ENCODE measurements at regions not wholly inside any gene's neighbourhood (a gene's known extent, or its start where the extent isn't known, plus 50 kb on each side); places are given as distances from the start of the nearest gene placed in this dataset.
"Not testable (repeated sequence)": the region's sequence is repeated elsewhere in the genome, so short reads cannot be mapped to it uniquely, and the experiment has no call there.

GRCh38 chr4:135917011-135917410 lies 1615.3 kb downstream of the PCDH18 start:
- Histone ChIP-seq H3K9me3 (no peaks in the 10 kb centered on the region), H3K27me3 (no peaks in the 10 kb centered on the region), H3K27ac (no peak overlapping the region), H3K4me3 (no peak overlapping the region), H3K4me1 (no peaks in the 10 kb centered on the region), H3K36me3 (no peaks in the 10 kb centered on the region)
- WGBS, 2 donors, result 74 to 91% methylated on average over 1 of the region's 1 CpG
- ATAC-seq (ENCODE audit: low FRiP score in 2 of 2), result no peak
- no peak for DNase-seq
- TF ChIP-seq POLR2AphosphoS5 (IDR thresholded peaks at IDR 0.05), result no peak
- no peak for TF ChIP-seq POLR2A (IDR thresholded peaks at IDR 0.05)
- TF ChIP-seq, protein P1, sequence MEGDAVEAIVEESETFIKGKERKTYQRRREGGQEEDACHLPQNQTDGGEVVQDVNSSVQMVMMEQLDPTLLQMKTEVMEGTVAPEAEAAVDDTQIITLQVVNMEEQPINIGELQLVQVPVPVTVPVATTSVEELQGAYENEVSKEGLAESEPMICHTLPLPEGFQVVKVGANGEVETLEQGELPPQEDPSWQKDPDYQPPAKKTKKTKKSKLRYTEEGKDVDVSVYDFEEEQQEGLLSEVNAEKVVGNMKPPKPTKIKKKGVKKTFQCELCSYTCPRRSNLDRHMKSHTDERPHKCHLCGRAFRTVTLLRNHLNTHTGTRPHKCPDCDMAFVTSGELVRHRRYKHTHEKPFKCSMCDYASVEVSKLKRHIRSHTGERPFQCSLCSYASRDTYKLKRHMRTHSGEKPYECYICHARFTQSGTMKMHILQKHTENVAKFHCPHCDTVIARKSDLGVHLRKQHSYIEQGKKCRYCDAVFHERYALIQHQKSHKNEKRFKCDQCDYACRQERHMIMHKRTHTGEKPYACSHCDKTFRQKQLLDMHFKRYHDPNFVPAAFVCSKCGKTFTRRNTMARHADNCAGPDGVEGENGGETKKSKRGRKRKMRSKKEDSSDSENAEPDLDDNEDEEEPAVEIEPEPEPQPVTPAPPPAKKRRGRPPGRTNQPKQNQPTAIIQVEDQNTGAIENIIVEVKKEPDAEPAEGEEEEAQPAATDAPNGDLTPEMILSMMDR (IDR thresholded peaks at IDR 0.05), result no peak
- TF ChIP-seq EP300 (IDR thresholded peaks at IDR 0.05), result no peak

- DNase-seq (no peak), ATAC-seq (ENCODE audit: low FRiP score in 2 of 2) (no peak)
- no peak overlapping the region for H3K4me3 ChIP-seq
- no peak for TF ChIP-seq POLR2A (IDR thresholded peaks at IDR 0.05)
- TF ChIP-seq EP300 (IDR thresholded peaks at IDR 0.05), result no peak
- TF ChIP-seq, protein P1 (IDR thresholded peaks at IDR 0.05), result no peak
- no peak for TF ChIP-seq POLR2AphosphoS5 (IDR thresholded peaks at IDR 0.05)
- H3K27me3 ChIP-seq, result no peaks in the 10 kb centered on the region
- H3K9me3 ChIP-seq, result no peaks in the 10 kb centered on the region
- H3K27ac ChIP-seq, result no peak overlapping the region
- H3K36me3 ChIP-seq, result no peaks in the 10 kb centered on the region
- H3K4me1 ChIP-seq, result no peaks in the 10 kb centered on the region
Measured at GRCh38 chr4:135900956-135901355, 1631.3 kb downstream of the PCDH18 start.

- not testable (repeated sequence) for H3K4me3 ChIP-seq; DNase-seq; H3K4me1 ChIP-seq; ATAC-seq (ENCODE audit: low FRiP score in 2 of 2); H3K36me3 ChIP-seq; H3K27me3 ChIP-seq; H3K9me3 ChIP-seq; H3K27ac ChIP-seq
- 37 to 47% methylated on average over 9 to 10 of the region's 10 CpGs for WGBS, 2 donors
Measured at GRCh38 chr4:135864304-135864703, 1662.7 kb upstream of the PABPC4L start.

DNA sequence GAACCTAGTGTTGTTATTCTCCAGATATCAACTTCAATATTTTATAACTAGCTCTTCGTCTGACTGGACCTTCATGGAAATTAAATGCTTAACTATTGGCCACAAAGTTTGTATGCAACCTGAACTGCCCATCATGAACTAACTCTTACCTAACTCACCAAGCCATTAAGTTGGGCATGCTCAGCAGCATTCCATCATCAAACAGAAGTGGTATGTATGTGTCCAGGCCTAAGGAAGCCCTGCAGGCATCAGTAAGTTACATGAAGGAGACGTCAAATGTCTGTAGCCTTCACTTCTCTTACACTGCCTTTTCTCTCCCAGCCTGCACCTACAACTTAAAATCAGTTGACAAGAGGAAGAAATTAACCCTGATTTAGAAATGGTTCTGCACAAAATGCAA lies 1639.2 kb upstream of the PABPC4L start:
- ATAC-seq (ENCODE audit: low FRiP score in 2 of 2), result no peak
- 75 to 93% methylated on average over 2 of the region's 2 CpGs for WGBS, 2 donors
- Histone ChIP-seq H3K9me3 (no peaks in the 10 kb centered on the region), H3K27ac (no peak overlapping the region), H3K4me3 (no peak overlapping the region), H3K4me1 (no peaks in the 10 kb centered on the region), H3K27me3 (no peaks in the 10 kb centered on the region), H3K36me3 (no peaks in the 10 kb centered on the region)
- no peak for DNase-seq
- TF ChIP-seq, protein P1 (IDR thresholded peaks at IDR 0.05), result no peak
- no peak for TF ChIP-seq POLR2AphosphoS5 (IDR thresholded peaks at IDR 0.05)
- no peak for TF ChIP-seq EP300 (IDR thresholded peaks at IDR 0.05)
- no peak for TF ChIP-seq POLR2A (IDR thresholded peaks at IDR 0.05)

DNA sequence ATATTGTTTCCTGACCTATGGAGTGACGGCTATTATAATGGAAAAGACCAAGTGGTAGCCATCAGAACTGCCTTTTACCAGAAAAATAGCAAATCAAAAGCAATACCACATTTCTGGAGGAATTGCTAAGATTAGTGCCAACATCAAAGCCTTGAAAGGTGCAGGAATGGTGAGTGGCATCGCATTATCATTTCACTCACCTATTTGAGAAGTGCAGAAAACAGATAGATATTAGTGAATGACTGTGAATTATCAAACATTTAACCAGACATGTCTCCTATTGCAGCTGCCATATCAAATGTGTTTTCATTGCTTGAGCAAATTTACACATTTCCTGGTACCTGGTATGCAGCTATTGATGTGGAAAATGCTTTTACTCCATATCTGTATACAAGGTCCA lies 1638.1 kb upstream of the PABPC4L start:
- TF ChIP-seq POLR2AphosphoS5 (IDR thresholded peaks at IDR 0.05) (no peak), EP300 (IDR thresholded peaks at IDR 0.05) (no peak), POLR2A (IDR thresholded peaks at IDR 0.05) (no peak)
- TF ChIP-seq, protein P1 (IDR thresholded peaks at IDR 0.05), result no peak
- ATAC-seq (ENCODE audit: low FRiP score in 2 of 2) (no peak), DNase-seq (no peak)
- no peaks in the 10 kb centered on the region for H3K9me3 ChIP-seq
- no peak overlapping the region for H3K4me3 ChIP-seq
- no peak overlapping the region for H3K27ac ChIP-seq
- no peaks in the 10 kb centered on the region for H3K4me1 ChIP-seq
- WGBS, 2 donors, result 70 to 89% methylated on average over 2 of the region's 2 CpGs
- H3K27me3 ChIP-seq, result no peaks in the 10 kb centered on the region
- no peaks in the 10 kb centered on the region for H3K36me3 ChIP-seq
